ENCODE measurements at regions not wholly inside any gene's neighbourhood (a gene's known extent, or its start where the extent isn't known, plus 50 kb on each side); places are given as distances from the start of the nearest gene placed in this dataset.

GRCh38 chr16:5972747-5973146, 875.2 kb upstream of the EEF2KMT start:
- TF ChIP-seq CTCF (IDR thresholded peaks at IDR 0.05; ENCODE audit: low read depth, low read length) (no peak), MAX (IDR thresholded peaks at IDR 0.05; ENCODE audit: low read depth, low read length) (no peak), POLR2A (IDR thresholded peaks at IDR 0.05; ENCODE audit: extremely low read depth, insufficient read length) (no peak)
